Fibroblast of the aortic adventitia (primary cell): ENCODE measurements at regions not wholly inside any gene's neighbourhood (a gene's known extent, or its start where the extent isn't known, plus 50 kb on each side); places are given as distances from the start of the nearest gene placed in this dataset.

Experiments used
- DNase-seq: peaks from one replicate; pipeline ENCODE4 v3.0.0-alpha.2; 2010; ENCODE audit warnings: low read depth
- H3K4me3 ChIP-seq: 2 replicates; pipeline ENCODE4 v1.5.1; 2011; ENCODE audit warnings: low read depth, mild to moderate bottlenecking, control low read depth, low read length, moderate library complexity
- TF ChIP-seq, protein P1 (sequence below): IDR thresholded peaks from 2 replicates; pipeline ENCODE4 v1.5.1; 2011; ENCODE audit warnings: mild to moderate bottlenecking, low read length, control low read depth, inconsistent platforms; ENCODE audit not compliant: insufficient read depth

DNA sequence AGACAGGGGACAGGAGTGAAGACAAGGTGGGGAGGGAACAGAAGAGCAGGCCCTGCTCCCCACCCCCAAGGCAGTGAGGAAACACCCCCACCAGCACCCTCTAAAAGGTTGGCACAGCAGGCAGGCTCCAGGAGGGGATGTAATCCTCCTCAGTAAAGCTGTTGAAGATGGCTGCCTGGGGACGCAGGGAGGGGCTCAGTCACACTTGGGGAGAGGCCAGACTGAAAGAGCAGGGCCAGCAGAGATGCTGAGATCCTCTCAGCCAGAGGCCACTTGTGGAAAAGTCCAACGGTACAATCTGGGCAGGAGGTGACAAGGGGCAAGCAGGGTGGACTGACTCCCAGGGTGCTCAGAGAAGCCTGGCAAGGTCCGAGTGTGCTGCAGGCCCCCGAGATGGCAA is 154.8 kb upstream of the ID2 start:
- no peak for DNase-seq
- TF ChIP-seq, protein P1, sequence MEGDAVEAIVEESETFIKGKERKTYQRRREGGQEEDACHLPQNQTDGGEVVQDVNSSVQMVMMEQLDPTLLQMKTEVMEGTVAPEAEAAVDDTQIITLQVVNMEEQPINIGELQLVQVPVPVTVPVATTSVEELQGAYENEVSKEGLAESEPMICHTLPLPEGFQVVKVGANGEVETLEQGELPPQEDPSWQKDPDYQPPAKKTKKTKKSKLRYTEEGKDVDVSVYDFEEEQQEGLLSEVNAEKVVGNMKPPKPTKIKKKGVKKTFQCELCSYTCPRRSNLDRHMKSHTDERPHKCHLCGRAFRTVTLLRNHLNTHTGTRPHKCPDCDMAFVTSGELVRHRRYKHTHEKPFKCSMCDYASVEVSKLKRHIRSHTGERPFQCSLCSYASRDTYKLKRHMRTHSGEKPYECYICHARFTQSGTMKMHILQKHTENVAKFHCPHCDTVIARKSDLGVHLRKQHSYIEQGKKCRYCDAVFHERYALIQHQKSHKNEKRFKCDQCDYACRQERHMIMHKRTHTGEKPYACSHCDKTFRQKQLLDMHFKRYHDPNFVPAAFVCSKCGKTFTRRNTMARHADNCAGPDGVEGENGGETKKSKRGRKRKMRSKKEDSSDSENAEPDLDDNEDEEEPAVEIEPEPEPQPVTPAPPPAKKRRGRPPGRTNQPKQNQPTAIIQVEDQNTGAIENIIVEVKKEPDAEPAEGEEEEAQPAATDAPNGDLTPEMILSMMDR: no peak
- H3K4me3 ChIP-seq: no peak overlapping the region

DNA sequence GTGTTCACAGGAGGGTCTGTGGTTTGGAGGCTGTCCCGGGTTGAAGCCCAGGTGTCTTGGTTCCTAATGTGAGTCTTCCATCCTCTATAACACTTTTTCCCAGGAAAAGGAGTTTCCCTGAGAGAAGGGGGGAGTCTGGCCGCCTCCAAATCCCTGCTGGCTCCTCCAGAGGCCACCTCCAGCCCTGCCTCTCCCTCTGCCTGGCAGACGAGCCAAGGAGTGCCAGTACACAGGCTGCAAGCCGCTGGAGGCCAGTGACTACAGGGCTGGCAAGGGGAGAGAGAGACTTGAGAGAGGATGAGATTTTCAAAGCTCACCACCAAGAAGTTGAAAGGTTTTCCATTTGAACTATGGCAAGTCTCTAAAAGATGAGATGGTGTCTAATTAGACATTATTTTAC is 154.2 kb upstream of the ID2 start:
- no peak overlapping the region for H3K4me3 ChIP-seq
- TF ChIP-seq, protein P1: no peak
- DNase-seq: no peak

DNA sequence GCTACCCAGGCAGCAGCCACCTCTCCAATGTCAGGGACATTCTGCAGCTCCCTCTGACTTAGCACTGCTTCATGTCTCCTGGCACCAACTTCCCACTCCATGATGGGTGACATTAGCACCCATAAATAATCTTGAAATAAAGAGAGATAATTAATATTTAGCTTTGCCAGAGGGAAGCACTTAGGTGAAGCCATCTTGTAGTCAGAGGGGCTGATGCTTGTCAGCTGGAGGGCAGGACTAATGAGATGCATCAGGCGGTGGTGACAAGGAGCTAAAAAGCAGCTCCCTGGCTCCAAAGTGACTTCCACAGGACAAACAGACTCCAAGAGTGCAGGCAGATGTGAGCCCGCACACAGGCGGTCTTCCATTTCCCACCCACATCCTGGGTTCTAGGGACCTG is 153.0 kb upstream of the ID2 start:
- no peak for DNase-seq
- TF ChIP-seq, protein P1: no peak
- no peak overlapping the region for H3K4me3 ChIP-seq

DNA sequence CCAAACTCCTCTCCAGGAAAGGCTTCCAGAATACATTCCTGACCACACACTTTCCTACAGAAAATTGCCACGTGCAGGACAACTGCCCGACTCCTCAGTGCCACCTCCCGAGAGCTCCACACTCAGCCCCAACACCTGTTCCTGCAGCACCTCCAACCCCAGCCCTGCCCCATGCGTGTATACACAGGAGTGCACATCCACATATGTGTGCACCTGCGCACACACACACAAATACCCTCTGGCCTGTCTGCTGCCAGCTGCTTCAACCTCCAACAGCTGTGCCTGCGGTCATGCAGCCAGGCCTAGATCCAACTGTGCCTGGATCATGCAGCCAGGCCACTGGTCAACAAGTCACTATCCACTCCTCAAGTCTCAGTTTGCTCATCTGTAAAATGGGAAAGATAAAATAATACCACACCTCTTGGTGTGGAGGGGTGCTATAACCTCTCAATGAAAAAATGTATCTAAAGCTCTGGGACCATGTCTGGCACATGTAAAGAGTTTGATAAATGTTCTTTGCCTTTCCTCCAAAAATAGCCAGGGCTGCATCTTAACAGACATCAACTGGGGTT is 152.1 kb upstream of the ID2 start:
- TF ChIP-seq, protein P1: no peak

DNA sequence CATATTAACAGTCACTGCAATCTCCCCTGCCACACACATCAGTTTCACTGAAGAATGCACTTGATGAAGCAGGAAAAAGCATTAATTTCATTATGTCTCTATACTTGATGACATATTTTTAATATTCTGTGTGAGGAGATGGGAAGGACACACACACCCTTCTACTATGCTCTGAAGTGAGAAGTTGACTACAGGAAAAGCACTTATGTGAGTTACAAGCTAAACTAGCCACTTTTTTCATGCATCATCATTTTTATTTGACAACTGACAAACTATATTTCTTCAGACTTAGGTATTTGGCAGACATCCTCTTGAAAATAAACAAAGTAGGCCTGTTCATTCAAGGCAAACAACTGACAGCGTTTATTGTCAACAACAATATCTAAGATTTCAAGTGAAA is 150.4 kb upstream of the ID2 start:
- DNase-seq: no peak
- TF ChIP-seq, protein P1: no peak
- H3K4me3 ChIP-seq: no peak overlapping the region

More for the DNA sequence above, 152.1 kb upstream of the ID2 start:
- no peak for DNase-seq
- H3K4me3 ChIP-seq: no peak overlapping the region

DNA sequence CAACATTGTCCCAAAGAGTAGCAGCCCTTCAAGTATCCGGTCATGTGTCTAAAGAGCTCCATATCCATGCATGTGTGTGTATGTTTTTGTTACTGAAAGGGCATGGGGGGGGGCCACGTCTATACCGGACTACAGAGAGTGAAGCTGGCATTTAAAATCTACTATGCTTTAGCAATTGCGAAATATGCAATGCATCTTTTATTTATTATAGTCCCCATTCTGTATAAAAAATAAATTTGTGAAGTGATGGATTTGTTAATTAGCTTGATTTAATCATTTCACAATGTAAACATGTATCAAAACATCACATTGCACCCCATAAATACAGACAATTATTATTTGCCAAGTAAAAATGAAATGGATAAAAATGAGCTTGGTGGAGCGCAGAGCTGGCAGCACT is 149.4 kb upstream of the ID2 start:
- H3K4me3 ChIP-seq: no peak overlapping the region
- no peak for DNase-seq
- TF ChIP-seq, protein P1: no peak

DNA sequence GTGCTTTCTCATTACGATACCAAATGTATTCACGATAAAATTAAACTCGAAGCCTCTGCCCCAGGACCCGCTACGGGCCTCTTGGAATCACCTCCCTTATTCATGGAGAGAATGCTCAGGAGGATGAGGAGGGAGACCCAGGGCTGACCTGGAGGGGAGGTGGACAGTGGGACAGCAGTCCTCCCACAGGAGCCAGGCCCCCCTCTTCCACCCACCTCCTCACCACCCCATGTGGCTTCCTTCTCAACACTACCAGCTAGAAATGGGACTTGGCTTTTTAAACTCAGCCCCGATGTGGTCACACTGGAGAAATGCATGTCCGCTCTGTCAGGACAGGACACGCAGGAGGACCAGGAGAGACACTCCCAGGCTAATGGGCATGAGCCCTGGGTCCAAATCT is 147.9 kb upstream of the ID2 start:
- no peak overlapping the region for H3K4me3 ChIP-seq
- TF ChIP-seq, protein P1: no peak
- DNase-seq: no peak
